ENCODE measurements at regions not wholly inside any gene's neighbourhood (a gene's known extent, or its start where the extent isn't known, plus 50 kb on each side); places are given as distances from the start of the nearest gene placed in this dataset.

- no peak overlapping the region for H3K27ac ChIP-seq
- H3K36me3 ChIP-seq (replicated peaks in 1 of 2; ENCODE audit: insufficient read depth in 1 of 2, low read depth in 2 of 2): no peaks in the 10 kb centered on the region
- no peak for DNase-seq
- no peak for TF ChIP-seq POLR2A (IDR thresholded peaks at IDR 0.05)
- TF ChIP-seq CTCF (IDR thresholded peaks at IDR 0.05): no peak
- H3K4me1 ChIP-seq: no peaks in the 10 kb centered on the region
- no peaks in the 10 kb centered on the region for H3K9me3 ChIP-seq
- ATAC-seq: no peak
- 41 to 47% methylated on average over 1 of the region's 1 CpG for WGBS, 2 donors
- no peak overlapping the region for H3K4me3 ChIP-seq
- no peaks in the 10 kb centered on the region for H3K27me3 ChIP-seq
- intact Hi-C loops (cut with DNase I): no loop called here
Measured at GRCh38 chr6:147441751-147442150, 66.7 kb upstream of the SAMD5 start.

- Histone ChIP-seq H3K36me3 (replicated peaks in 1 of 2; ENCODE audit: insufficient read depth in 1 of 2, low read depth in 2 of 2) (no peaks in the 10 kb centered on the region), H3K4me3 (no peak overlapping the region), H3K27ac (no peak overlapping the region), H3K4me1 (no peaks in the 10 kb centered on the region), H3K27me3 (no peaks in the 10 kb centered on the region), H3K9me3 (no peaks in the 10 kb centered on the region)
- WGBS, 2 donors: 25 to 28% methylated on average over 13 of the region's 13 CpGs
- intact Hi-C loops (cut with DNase I): no loop called here
- TF ChIP-seq CTCF (IDR thresholded peaks at IDR 0.05) (no peak), POLR2A (IDR thresholded peaks at IDR 0.05) (no peak)
- ATAC-seq (no peak), DNase-seq (peak; percentile 13 to 58 (median 28))
Measured at GRCh38 chr6:147447835-147448611, 60.5 kb upstream of the SAMD5 start.

- Histone ChIP-seq H3K4me3 (no peak overlapping the region), H3K9me3 (no peaks in the 10 kb centered on the region), H3K27me3 (no peaks in the 10 kb centered on the region), H3K36me3 (replicated peaks in 1 of 2; ENCODE audit: insufficient read depth in 1 of 2, low read depth in 2 of 2) (no peaks in the 10 kb centered on the region), H3K4me1 (no peaks in the 10 kb centered on the region), H3K27ac (no peak overlapping the region)
- intact Hi-C loops (cut with DNase I): no loop called here
- DNase-seq (no peak), ATAC-seq (no peak)
- WGBS, 2 donors: 77 to 82% methylated on average over 8 of the region's 8 CpGs
- TF ChIP-seq CTCF (IDR thresholded peaks at IDR 0.05): no peak
Measured at GRCh38 chr6:147448775-147449174, 59.7 kb upstream of the SAMD5 start.

GRCh38 chr6:147449405-147450161 lies 58.9 kb upstream of the SAMD5 start:
- H3K27ac ChIP-seq: no peak overlapping the region
- ATAC-seq (no peak), DNase-seq (no peak)
- H3K9me3 ChIP-seq: no peaks in the 10 kb centered on the region
- WGBS, 2 donors: 76 to 78% methylated on average over 4 of the region's 4 CpGs
- TF ChIP-seq POLR2A (IDR thresholded peaks at IDR 0.05): no peak
- no peak for TF ChIP-seq CTCF (IDR thresholded peaks at IDR 0.05)
- no peaks in the 10 kb centered on the region for H3K36me3 ChIP-seq (replicated peaks in 1 of 2; ENCODE audit: insufficient read depth in 1 of 2, low read depth in 2 of 2)
- H3K4me1 ChIP-seq: no peaks in the 10 kb centered on the region
- H3K27me3 ChIP-seq: no peaks in the 10 kb centered on the region
- intact Hi-C loops (cut with DNase I): no loop called here
- no peak overlapping the region for H3K4me3 ChIP-seq
